ENCODE measurements at regions not wholly inside any gene's neighbourhood (a gene's known extent, or its start where the extent isn't known, plus 50 kb on each side); places are given as distances from the start of the nearest gene placed in this dataset.

- ATAC-seq (no peak), DNase-seq (no peak)
- intact Hi-C loops (cut with micrococcal nuclease): no loop called here
Measured at GRCh38 chr7:46969303-46970130, 612.4 kb downstream of the TNS3 start.

- no peak for DNase-seq
- no peak for ATAC-seq
- intact Hi-C loops (cut with micrococcal nuclease): no loop called here
Measured at GRCh38 chr7:46968003-46968402, 613.9 kb downstream of the TNS3 start.

GRCh38 chr7:46963719-46964118 lies 618.2 kb downstream of the TNS3 start:
- DNase-seq (no peak), ATAC-seq (no peak)
- intact Hi-C loops (cut with micrococcal nuclease): no loop called here

GRCh38 chr7:46960970-46961369 lies 620.9 kb downstream of the TNS3 start:
- peak; percentile 60 for ATAC-seq
- intact Hi-C loops (cut with micrococcal nuclease): no loop called here

GRCh38 chr7:46957195-46957594 lies 624.7 kb downstream of the TNS3 start:
- ATAC-seq (no peak), DNase-seq (no peak)
- intact Hi-C loops (cut with micrococcal nuclease): no loop called here

More at GRCh38 chr7:46960970-46961369, 620.9 kb downstream of the TNS3 start:
- DNase-seq: no peak

- ATAC-seq (no peak), DNase-seq (no peak)
- intact Hi-C loops (cut with micrococcal nuclease): no loop called here
Measured at GRCh38 chr7:46955531-46955930, 626.4 kb downstream of the TNS3 start.

- ATAC-seq (peak; percentile 17), DNase-seq (no peak)
- intact Hi-C loops (cut with micrococcal nuclease): no loop called here
Measured at GRCh38 chr7:46954181-46954580, 627.7 kb downstream of the TNS3 start.

GRCh38 chr7:46953008-46953407 lies 628.9 kb downstream of the TNS3 start:
- DNase-seq (no peak), ATAC-seq (no peak)
- intact Hi-C loops (cut with micrococcal nuclease): no loop called here

- peak; percentile 70 for ATAC-seq
- intact Hi-C loops (cut with micrococcal nuclease): no loop called here
- DNase-seq: no peak
Measured at GRCh38 chr7:46949270-46949931, 632.5 kb downstream of the TNS3 start.

GRCh38 chr7:46948716-46949115 lies 633.2 kb downstream of the TNS3 start:
- intact Hi-C loops (cut with micrococcal nuclease): no loop called here
- DNase-seq (no peak), ATAC-seq (no peak)

GRCh38 chr7:46945328-46945727 lies 636.6 kb downstream of the TNS3 start:
- DNase-seq: no peak
- no peak for ATAC-seq
- intact Hi-C loops (cut with micrococcal nuclease): no loop called here

GRCh38 chr7:46943996-46944395 lies 637.9 kb downstream of the TNS3 start:
- ATAC-seq (peak; percentile 88), DNase-seq (no peak)
- intact Hi-C loops (cut with micrococcal nuclease): no loop called here

- DNase-seq (no peak), ATAC-seq (peak; percentile 39)
- intact Hi-C loops (cut with micrococcal nuclease): no loop called here
Measured at GRCh38 chr7:46942574-46942973, 639.3 kb downstream of the TNS3 start.

GRCh38 chr7:46940178-46940577 lies 641.7 kb downstream of the TNS3 start:
- intact Hi-C loops (cut with micrococcal nuclease): no loop called here
- ATAC-seq (no peak), DNase-seq (no peak)

- ATAC-seq (no peak), DNase-seq (no peak)
- intact Hi-C loops (cut with micrococcal nuclease): no loop called here
Measured at GRCh38 chr7:46939558-46939957, 642.4 kb downstream of the TNS3 start.

GRCh38 chr7:46939089-46939488 lies 642.8 kb downstream of the TNS3 start:
- intact Hi-C loops (cut with micrococcal nuclease): no loop called here
- DNase-seq: no peak
- no peak for ATAC-seq

GRCh38 chr7:46937826-46938225 lies 644.1 kb downstream of the TNS3 start:
- intact Hi-C loops (cut with micrococcal nuclease): no loop called here
- ATAC-seq (peak; percentile 78), DNase-seq (no peak)

GRCh38 chr7:46934198-46934825 lies 647.6 kb downstream of the TNS3 start:
- intact Hi-C loops (cut with micrococcal nuclease): no loop called here
- DNase-seq (no peak), ATAC-seq (no peak)

GRCh38 chr7:46933596-46933995 lies 648.3 kb downstream of the TNS3 start:
- intact Hi-C loops (cut with micrococcal nuclease): no loop called here
- peak; percentile 41 for ATAC-seq
- no peak for DNase-seq

- ATAC-seq (peak; percentile 90), DNase-seq (peak; percentile 36)
- intact Hi-C loops (cut with micrococcal nuclease): no loop called here
Measured at GRCh38 chr7:46932676-46933424, 649.1 kb downstream of the TNS3 start.

All from left ventricle myocardium superior (tissue), 1 donor.